Panc1 (cell line): ENCODE measurements at regions not wholly inside any gene's neighbourhood (a gene's known extent, or its start where the extent isn't known, plus 50 kb on each side); places are given as distances from the start of the nearest gene placed in this dataset.

Experiments
- ATAC-seq: fragments of 200-7000 bp; cut with Tn5 transposase; 2 replicates; pipeline ENCODE4 v1.9.1; 2020; ENCODE audit warnings: mild to moderate bottlenecking, moderate library complexity
- BruUV-seq: library from RNA; stranded (reverse); fragments of 400-500 nt; replicated peaks from 2 replicates; lab custom pipeline; 2021; lab: Mats Ljungman, UMichigan
- CTCF ChIA-PET: fragments of 300-600 bp; sonication (Branson Sonifier 250); formaldehyde crosslinking; loops from one replicate; lab custom pipeline; 2022; ENCODE audit warnings: antibody characterized with exemption; lab: Charles Lee
- POLR2A ChIA-PET: fragments of 300-600 bp; sonication (Branson Sonifier 250); formaldehyde crosslinking; loops from one replicate; lab custom pipeline; 2022; ENCODE audit warnings: antibody characterized with exemption; lab: Charles Lee
- DNase-seq: peaks from one replicate; pipeline ENCODE4 v3.0.0-alpha.2; 2010; ENCODE audit warnings: low read depth, low spot score
- H3K27ac ChIP-seq: 2 replicates; pipeline ENCODE4 v1.5.1; 2011; ENCODE audit warnings: mild to moderate bottlenecking, low read length, inconsistent platforms
- H3K27me3 ChIP-seq: fragments of 200-500 bp; sonication (Bioruptor generic); 2 replicates; pipeline ENCODE4 v1.6.0; 2014; ENCODE audit warnings: low read length, inconsistent platforms; ENCODE audit not compliant: control insufficient read depth, insufficient read depth
- H3K36me3 ChIP-seq: fragments of 200-500 bp; sonication (Bioruptor generic); 2 replicates; pipeline ENCODE4 v1.5.1; 2014; ENCODE audit warnings: inconsistent platforms, mild to moderate bottlenecking, low read length, moderate library complexity; ENCODE audit not compliant: control insufficient read depth, insufficient read depth
- H3K4me1 ChIP-seq: 2 replicates; pipeline ENCODE4 v1.5.1; 2011; ENCODE audit warnings: inconsistent platforms, mild to moderate bottlenecking, low read length, moderate library complexity; ENCODE audit not compliant: control insufficient read depth, insufficient read depth
- H3K4me3 ChIP-seq, 2 experiments: 2 replicates each; pipeline ENCODE4 v1.5.1; 2011 to 2012; ENCODE audit warnings: low read depth in 2 of 2, low read length in 2 of 2, mild to moderate bottlenecking in 2 of 2, inconsistent platforms in 1 of 2, moderate library complexity in 1 of 2
- H3K9me3 ChIP-seq: fragments of 200-500 bp; sonication (Bioruptor generic); 2 replicates; pipeline ENCODE4 v1.5.1; 2014; ENCODE audit warnings: low read depth, mild to moderate bottlenecking, inconsistent platforms, low read length, moderate library complexity; ENCODE audit not compliant: control insufficient read depth, insufficient read depth
- CTCF ChIP-seq: fragments of 450-650 bp; IDR thresholded peaks from 2 replicates; pipeline ENCODE4 v1.5.1; 2017; ENCODE audit warnings: mild to moderate bottlenecking
- POLR2AphosphoS5 ChIP-seq: IDR thresholded peaks from 2 replicates; pipeline ENCODE4 v1.6.1; 2012; ENCODE audit warnings: mild to moderate bottlenecking, low read depth, low read length, moderate library complexity
- REST ChIP-seq, 2 experiments: IDR thresholded peaks; 2 replicates each; pipeline ENCODE4 v1.6.1; 2011 to 2012; ENCODE audit warnings: low read depth in 2 of 2, control low read depth in 1 of 2, low read length in 1 of 2, mild to moderate bottlenecking in 1 of 2, moderate library complexity in 1 of 2; ENCODE audit not compliant: insufficient read depth in 1 of 2
- SIN3A ChIP-seq: IDR thresholded peaks from 2 replicates; pipeline ENCODE4 v1.6.1; 2012; ENCODE audit warnings: low read depth, mild to moderate bottlenecking, low read length, moderate library complexity, borderline replicate concordance; ENCODE audit not compliant: insufficient read depth
- TCF7L2 ChIP-seq: IDR thresholded peaks from 2 replicates; pipeline ENCODE4 v1.6.1; 2011; ENCODE audit warnings: mild to moderate bottlenecking, low read depth, low read length, inconsistent platforms
- in situ Hi-C: cut with HindIII; loops from 2 replicates; pipeline ENCODE4 v1.10.0; 2016; ENCODE audit warnings: low sequenced_read_pairs, low pct_unique_long_range_greater_than_20kb
- intact Hi-C: fragments of 100-400 bp; cut with micrococcal nuclease; formaldehyde crosslinking; loops from one replicate; pipeline ENCODE4 v1.10.0; 2022; ENCODE audit not compliant: unreplicated experiment

- in situ Hi-C loops = no loop called here
- no peak for ATAC-seq
- CTCF ChIA-PET = no interaction called here
Observed at GRCh38 chr4:130576218-130576617, 1480.3 kb downstream of the C4orf33 start.

GRCh38 chr4:130591091-130591490 lies 1495.1 kb downstream of the C4orf33 start:
- ATAC-seq (no peak), DNase-seq (no peak)
- H3K27ac ChIP-seq = no peak overlapping the region
- H3K27me3 ChIP-seq = no peaks in the 10 kb centered on the region
- no peak for TF ChIP-seq TCF7L2
- no peak for TF ChIP-seq REST (IDR thresholded peaks at IDR 0.05; ENCODE audit: insufficient read depth in 1 of 2, low read depth in 2 of 2, low read length in 1 of 2)
- no peak for TF ChIP-seq POLR2AphosphoS5
- no peak for TF ChIP-seq SIN3A
- no peak for TF ChIP-seq CTCF
- in situ Hi-C loops (no loop called here), intact Hi-C loops (no loop called here)
- CTCF ChIA-PET = no interaction called here
- no peak overlapping the region for H3K4me3 ChIP-seq
- H3K4me1 ChIP-seq = no peaks in the 10 kb centered on the region
- no peaks in the 10 kb centered on the region for H3K9me3 ChIP-seq
- POLR2A ChIA-PET = no interaction called here
- BruUV-seq = no TSS peak
- no peaks in the 10 kb centered on the region for H3K36me3 ChIP-seq

More at GRCh38 chr4:130576218-130576617, 1480.3 kb downstream of the C4orf33 start:
- H3K27ac ChIP-seq = no peak overlapping the region
- H3K36me3 ChIP-seq = no peaks in the 10 kb centered on the region
- BruUV-seq = no TSS peak
- TF ChIP-seq CTCF (no peak), POLR2AphosphoS5 (no peak), REST (IDR thresholded peaks at IDR 0.05; ENCODE audit: insufficient read depth in 1 of 2, low read depth in 2 of 2, low read length in 1 of 2) (no peak), SIN3A (no peak), TCF7L2 (no peak)
- H3K4me1 ChIP-seq = no peaks in the 10 kb centered on the region
- H3K9me3 ChIP-seq = no peaks in the 10 kb centered on the region
- POLR2A ChIA-PET = no interaction called here
- no peaks in the 10 kb centered on the region for H3K27me3 ChIP-seq
- H3K4me3 ChIP-seq = no peak overlapping the region
- DNase-seq = no peak
- intact Hi-C loops = no loop called here
